HEK293 (cell line): ENCODE measurements at regions not wholly inside any gene's neighbourhood (a gene's known extent, or its start where the extent isn't known, plus 50 kb on each side); places are given as distances from the start of the nearest gene placed in this dataset.

Experiments
- ZBTB17 ChIP-seq: fragments of 450-650 bp; formaldehyde crosslinking; IDR thresholded peaks from 2 replicates; pipeline ENCODE4 v1.5.1; 2016; ENCODE audit warnings: missing biosample characterization, missing genetic modification characterization
- ZBTB8A ChIP-seq: fragments of 450-650 bp; formaldehyde crosslinking; IDR thresholded peaks from 2 replicates; pipeline ENCODE4 v1.5.1; 2016; ENCODE audit warnings: missing biosample characterization, missing genetic modification characterization
- ZNF169 ChIP-seq: fragments of 450-650 bp; formaldehyde crosslinking; IDR thresholded peaks from 2 replicates; pipeline ENCODE4 v1.5.1; 2016; ENCODE audit warnings: missing biosample characterization, missing genetic modification characterization
- ZNF416 ChIP-seq: fragments of 450-650 bp; formaldehyde crosslinking; IDR thresholded peaks from 2 replicates; pipeline ENCODE4 v1.5.1; 2016; ENCODE audit warnings: missing biosample characterization, missing genetic modification characterization
- ZNF514 ChIP-seq: fragments of 450-650 bp; formaldehyde crosslinking; IDR thresholded peaks from 2 replicates; pipeline ENCODE4 v1.5.1; 2016; ENCODE audit warnings: missing biosample characterization, missing genetic modification characterization
- ZNF654 ChIP-seq: fragments of 450-650 bp; formaldehyde crosslinking; IDR thresholded peaks from 2 replicates; pipeline ENCODE4 v1.5.1; 2016; ENCODE audit warnings: low read depth, missing biosample characterization, missing genetic modification characterization
- ZNF776 ChIP-seq: fragments of 450-650 bp; formaldehyde crosslinking; IDR thresholded peaks from 2 replicates; pipeline ENCODE4 v1.5.0; 2017; ENCODE audit warnings: missing biosample characterization, missing genetic modification characterization, borderline replicate concordance
- TF ChIP-seq, protein P1 (sequence below): fragments of 450-650 bp; formaldehyde crosslinking; IDR thresholded peaks from 2 replicates; pipeline ENCODE4 v1.5.1; 2016; ENCODE audit warnings: missing biosample characterization, missing genetic modification characterization
- TF ChIP-seq, protein P2 (sequence below): fragments of 450-650 bp; formaldehyde crosslinking; IDR thresholded peaks from 2 replicates; pipeline ENCODE4 v1.5.1; 2016; ENCODE audit warnings: missing biosample characterization, missing genetic modification characterization
- TF ChIP-seq, protein P3 (sequence below): fragments of 450-650 bp; formaldehyde crosslinking; IDR thresholded peaks from 2 replicates; pipeline ENCODE4 v1.5.1; 2017; ENCODE audit warnings: missing biosample characterization, missing genetic modification characterization

DNA sequence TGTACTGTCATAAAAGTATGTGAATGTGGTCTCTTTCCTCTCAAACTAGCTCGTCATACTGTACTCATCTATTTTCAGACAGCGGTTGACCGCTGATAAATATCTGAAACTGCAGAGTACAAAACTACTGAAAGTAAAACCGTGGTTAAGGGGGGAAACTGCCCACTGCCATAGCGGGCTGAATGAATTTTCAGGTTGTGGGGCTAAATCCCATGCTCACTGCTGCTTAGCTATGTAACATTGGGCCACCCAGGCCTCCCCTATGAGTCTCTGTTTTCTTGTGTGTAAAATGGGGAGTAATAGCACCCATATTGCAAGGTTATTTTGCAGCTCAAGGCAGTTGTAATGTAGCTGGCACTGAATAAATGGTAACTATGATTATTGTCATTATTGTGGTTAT lies 82.3 kb downstream of the MSX2 start:
- TF ChIP-seq ZNF416 (tag by site-specific recombination) (no peak), ZNF169 (tag by site-specific recombination) (no peak), ZNF654 (tag by site-specific recombination) (no peak), ZBTB17 (tag by site-specific recombination) (no peak), ZBTB8A (tag by site-specific recombination) (no peak), ZNF514 (tag by site-specific recombination) (no peak), ZNF776 (tag by site-specific recombination) (no peak)
- TF ChIP-seq, protein P1, sequence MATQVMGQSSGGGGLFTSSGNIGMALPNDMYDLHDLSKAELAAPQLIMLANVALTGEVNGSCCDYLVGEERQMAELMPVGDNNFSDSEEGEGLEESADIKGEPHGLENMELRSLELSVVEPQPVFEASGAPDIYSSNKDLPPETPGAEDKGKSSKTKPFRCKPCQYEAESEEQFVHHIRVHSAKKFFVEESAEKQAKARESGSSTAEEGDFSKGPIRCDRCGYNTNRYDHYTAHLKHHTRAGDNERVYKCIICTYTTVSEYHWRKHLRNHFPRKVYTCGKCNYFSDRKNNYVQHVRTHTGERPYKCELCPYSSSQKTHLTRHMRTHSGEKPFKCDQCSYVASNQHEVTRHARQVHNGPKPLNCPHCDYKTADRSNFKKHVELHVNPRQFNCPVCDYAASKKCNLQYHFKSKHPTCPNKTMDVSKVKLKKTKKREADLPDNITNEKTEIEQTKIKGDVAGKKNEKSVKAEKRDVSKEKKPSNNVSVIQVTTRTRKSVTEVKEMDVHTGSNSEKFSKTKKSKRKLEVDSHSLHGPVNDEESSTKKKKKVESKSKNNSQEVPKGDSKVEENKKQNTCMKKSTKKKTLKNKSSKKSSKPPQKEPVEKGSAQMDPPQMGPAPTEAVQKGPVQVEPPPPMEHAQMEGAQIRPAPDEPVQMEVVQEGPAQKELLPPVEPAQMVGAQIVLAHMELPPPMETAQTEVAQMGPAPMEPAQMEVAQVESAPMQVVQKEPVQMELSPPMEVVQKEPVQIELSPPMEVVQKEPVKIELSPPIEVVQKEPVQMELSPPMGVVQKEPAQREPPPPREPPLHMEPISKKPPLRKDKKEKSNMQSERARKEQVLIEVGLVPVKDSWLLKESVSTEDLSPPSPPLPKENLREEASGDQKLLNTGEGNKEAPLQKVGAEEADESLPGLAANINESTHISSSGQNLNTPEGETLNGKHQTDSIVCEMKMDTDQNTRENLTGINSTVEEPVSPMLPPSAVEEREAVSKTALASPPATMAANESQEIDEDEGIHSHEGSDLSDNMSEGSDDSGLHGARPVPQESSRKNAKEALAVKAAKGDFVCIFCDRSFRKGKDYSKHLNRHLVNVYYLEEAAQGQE = no peak
- TF ChIP-seq, protein P2, sequence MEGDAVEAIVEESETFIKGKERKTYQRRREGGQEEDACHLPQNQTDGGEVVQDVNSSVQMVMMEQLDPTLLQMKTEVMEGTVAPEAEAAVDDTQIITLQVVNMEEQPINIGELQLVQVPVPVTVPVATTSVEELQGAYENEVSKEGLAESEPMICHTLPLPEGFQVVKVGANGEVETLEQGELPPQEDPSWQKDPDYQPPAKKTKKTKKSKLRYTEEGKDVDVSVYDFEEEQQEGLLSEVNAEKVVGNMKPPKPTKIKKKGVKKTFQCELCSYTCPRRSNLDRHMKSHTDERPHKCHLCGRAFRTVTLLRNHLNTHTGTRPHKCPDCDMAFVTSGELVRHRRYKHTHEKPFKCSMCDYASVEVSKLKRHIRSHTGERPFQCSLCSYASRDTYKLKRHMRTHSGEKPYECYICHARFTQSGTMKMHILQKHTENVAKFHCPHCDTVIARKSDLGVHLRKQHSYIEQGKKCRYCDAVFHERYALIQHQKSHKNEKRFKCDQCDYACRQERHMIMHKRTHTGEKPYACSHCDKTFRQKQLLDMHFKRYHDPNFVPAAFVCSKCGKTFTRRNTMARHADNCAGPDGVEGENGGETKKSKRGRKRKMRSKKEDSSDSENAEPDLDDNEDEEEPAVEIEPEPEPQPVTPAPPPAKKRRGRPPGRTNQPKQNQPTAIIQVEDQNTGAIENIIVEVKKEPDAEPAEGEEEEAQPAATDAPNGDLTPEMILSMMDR (tag by site-specific recombination) = no peak
- TF ChIP-seq, protein P3, sequence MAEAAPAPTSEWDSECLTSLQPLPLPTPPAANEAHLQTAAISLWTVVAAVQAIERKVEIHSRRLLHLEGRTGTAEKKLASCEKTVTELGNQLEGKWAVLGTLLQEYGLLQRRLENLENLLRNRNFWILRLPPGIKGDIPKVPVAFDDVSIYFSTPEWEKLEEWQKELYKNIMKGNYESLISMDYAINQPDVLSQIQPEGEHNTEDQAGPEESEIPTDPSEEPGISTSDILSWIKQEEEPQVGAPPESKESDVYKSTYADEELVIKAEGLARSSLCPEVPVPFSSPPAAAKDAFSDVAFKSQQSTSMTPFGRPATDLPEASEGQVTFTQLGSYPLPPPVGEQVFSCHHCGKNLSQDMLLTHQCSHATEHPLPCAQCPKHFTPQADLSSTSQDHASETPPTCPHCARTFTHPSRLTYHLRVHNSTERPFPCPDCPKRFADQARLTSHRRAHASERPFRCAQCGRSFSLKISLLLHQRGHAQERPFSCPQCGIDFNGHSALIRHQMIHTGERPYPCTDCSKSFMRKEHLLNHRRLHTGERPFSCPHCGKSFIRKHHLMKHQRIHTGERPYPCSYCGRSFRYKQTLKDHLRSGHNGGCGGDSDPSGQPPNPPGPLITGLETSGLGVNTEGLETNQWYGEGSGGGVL (tag by site-specific recombination) = no peak
